ENCODE measurements at regions not wholly inside any gene's neighbourhood (a gene's known extent, or its start where the extent isn't known, plus 50 kb on each side); places are given as distances from the start of the nearest gene placed in this dataset.

- H3K27ac ChIP-seq (ENCODE audit: extremely low read depth, low read depth, low read length) = no peak overlapping the region
- TF ChIP-seq, protein P1, sequence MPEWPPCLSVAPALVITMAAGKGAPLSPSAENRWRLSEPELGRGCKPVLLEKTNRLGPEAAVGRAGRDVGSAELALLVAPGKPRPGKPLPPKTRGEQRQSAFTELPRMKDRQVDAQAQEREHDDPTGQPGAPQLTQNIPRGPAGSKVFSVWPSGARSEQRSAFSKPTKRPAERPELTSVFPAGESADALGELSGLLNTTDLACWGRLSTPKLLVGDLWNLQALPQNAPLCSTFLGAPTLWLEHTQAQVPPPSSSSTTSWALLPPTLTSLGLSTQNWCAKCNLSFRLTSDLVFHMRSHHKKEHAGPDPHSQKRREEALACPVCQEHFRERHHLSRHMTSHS (tag by site-specific recombination; IDR thresholded peaks at IDR 0.05) = no peak
- TF ChIP-seq BCL11B (tag by site-specific recombination; IDR thresholded peaks at IDR 0.05; ENCODE audit: low read depth) = no peak
- no peak for TF ChIP-seq ZFP41 (tag by site-specific recombination; IDR thresholded peaks at IDR 0.05; ENCODE audit: borderline replicate concordance)
- 0 out of 2 replicates have a peak, but pooled peaks have one; percentile 25 for TF ChIP-seq PRDM10 (tag by site-specific recombination; IDR thresholded peaks at IDR 0.05)
- no peak for TF ChIP-seq ZNF354C (tag by site-specific recombination; IDR thresholded peaks at IDR 0.05; ENCODE audit: borderline replicate concordance, low read depth)
- no peak overlapping the region for H3K4me3 ChIP-seq (ENCODE audit: low read depth, low read length)
- H3K9me3 ChIP-seq (ENCODE audit: control insufficient read depth, insufficient read depth, low read depth, low read length) = no peaks in the 10 kb centered on the region
- no peaks in the 10 kb centered on the region for H3K4me1 ChIP-seq (ENCODE audit: control insufficient read depth, insufficient read depth, low read length)
- H3K36me3 ChIP-seq (ENCODE audit: control insufficient read depth in 2 of 2, insufficient read depth in 1 of 2, low read length in 2 of 2) = no peaks in the 10 kb centered on the region
- CTCF ChIA-PET = no interaction called here
- POLR2A ChIA-PET = no interaction called here
Measured at GRCh38 chr2:204473224-204473623, 72.1 kb upstream of the PARD3B start.

- no peak overlapping the region for H3K27ac ChIP-seq (ENCODE audit: extremely low read depth, low read depth, low read length)
- H3K4me1 ChIP-seq (ENCODE audit: control insufficient read depth, insufficient read depth, low read length) = no peaks in the 10 kb centered on the region
- H3K36me3 ChIP-seq (ENCODE audit: control insufficient read depth in 2 of 2, insufficient read depth in 1 of 2, low read length in 2 of 2) = no peaks in the 10 kb centered on the region
- no peak overlapping the region for H3K4me3 ChIP-seq (ENCODE audit: low read depth, low read length)
- H3K9me3 ChIP-seq (ENCODE audit: control insufficient read depth, insufficient read depth, low read depth, low read length) = no peaks in the 10 kb centered on the region
- TF ChIP-seq ZNF548 (tag by site-specific recombination; IDR thresholded peaks at IDR 0.05) = no peak
- no peak for TF ChIP-seq GLI4 (tag by site-specific recombination; IDR thresholded peaks at IDR 0.05)
- no peak for TF ChIP-seq ZIC2 (tag by site-specific recombination; IDR thresholded peaks at IDR 0.05)
- ChIA-PET CTCF (interaction anchor here (0.6 kb wide), 1 partner anchor 146 kb away, joined by 3 read pairs; no protein-coding TSS in a partner anchor), POLR2A (no interaction called here)
Measured at GRCh38 chr2:204475399-204475798, 69.9 kb upstream of the PARD3B start.

GRCh38 chr2:204477358-204477950 lies 67.8 kb upstream of the PARD3B start:
- H3K36me3 ChIP-seq (ENCODE audit: control insufficient read depth in 2 of 2, insufficient read depth in 1 of 2, low read length in 2 of 2) = no peaks in the 10 kb centered on the region
- no peak for TF ChIP-seq ZNF629 (tag by site-specific recombination; IDR thresholded peaks at IDR 0.05)
- TF ChIP-seq ZNF398 (tag by site-specific recombination; IDR thresholded peaks at IDR 0.05) = no peak
- TF ChIP-seq SCRT1 (tag by site-specific recombination; IDR thresholded peaks at IDR 0.05; ENCODE audit: borderline replicate concordance) = no peak
- TF ChIP-seq ZSCAN30 (tag by site-specific recombination; IDR thresholded peaks at IDR 0.05) = no peak
- no peak for TF ChIP-seq SP7 (tag by site-specific recombination; IDR thresholded peaks at IDR 0.05)
- TF ChIP-seq ZFHX2 (tag by site-specific recombination; conservative IDR thresholded peaks at IDR 0.05) = no peak
- TF ChIP-seq, protein P2, sequence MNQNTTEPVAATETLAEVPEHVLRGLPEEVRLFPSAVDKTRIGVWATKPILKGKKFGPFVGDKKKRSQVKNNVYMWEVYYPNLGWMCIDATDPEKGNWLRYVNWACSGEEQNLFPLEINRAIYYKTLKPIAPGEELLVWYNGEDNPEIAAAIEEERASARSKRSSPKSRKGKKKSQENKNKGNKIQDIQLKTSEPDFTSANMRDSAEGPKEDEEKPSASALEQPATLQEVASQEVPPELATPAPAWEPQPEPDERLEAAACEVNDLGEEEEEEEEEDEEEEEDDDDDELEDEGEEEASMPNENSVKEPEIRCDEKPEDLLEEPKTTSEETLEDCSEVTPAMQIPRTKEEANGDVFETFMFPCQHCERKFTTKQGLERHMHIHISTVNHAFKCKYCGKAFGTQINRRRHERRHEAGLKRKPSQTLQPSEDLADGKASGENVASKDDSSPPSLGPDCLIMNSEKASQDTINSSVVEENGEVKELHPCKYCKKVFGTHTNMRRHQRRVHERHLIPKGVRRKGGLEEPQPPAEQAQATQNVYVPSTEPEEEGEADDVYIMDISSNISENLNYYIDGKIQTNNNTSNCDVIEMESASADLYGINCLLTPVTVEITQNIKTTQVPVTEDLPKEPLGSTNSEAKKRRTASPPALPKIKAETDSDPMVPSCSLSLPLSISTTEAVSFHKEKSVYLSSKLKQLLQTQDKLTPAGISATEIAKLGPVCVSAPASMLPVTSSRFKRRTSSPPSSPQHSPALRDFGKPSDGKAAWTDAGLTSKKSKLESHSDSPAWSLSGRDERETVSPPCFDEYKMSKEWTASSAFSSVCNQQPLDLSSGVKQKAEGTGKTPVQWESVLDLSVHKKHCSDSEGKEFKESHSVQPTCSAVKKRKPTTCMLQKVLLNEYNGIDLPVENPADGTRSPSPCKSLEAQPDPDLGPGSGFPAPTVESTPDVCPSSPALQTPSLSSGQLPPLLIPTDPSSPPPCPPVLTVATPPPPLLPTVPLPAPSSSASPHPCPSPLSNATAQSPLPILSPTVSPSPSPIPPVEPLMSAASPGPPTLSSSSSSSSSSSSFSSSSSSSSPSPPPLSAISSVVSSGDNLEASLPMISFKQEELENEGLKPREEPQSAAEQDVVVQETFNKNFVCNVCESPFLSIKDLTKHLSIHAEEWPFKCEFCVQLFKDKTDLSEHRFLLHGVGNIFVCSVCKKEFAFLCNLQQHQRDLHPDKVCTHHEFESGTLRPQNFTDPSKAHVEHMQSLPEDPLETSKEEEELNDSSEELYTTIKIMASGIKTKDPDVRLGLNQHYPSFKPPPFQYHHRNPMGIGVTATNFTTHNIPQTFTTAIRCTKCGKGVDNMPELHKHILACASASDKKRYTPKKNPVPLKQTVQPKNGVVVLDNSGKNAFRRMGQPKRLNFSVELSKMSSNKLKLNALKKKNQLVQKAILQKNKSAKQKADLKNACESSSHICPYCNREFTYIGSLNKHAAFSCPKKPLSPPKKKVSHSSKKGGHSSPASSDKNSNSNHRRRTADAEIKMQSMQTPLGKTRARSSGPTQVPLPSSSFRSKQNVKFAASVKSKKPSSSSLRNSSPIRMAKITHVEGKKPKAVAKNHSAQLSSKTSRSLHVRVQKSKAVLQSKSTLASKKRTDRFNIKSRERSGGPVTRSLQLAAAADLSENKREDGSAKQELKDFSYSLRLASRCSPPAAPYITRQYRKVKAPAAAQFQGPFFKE (tag by site-specific recombination; IDR thresholded peaks at IDR 0.05; ENCODE audit: borderline replicate concordance) = no peak

More at GRCh38 chr2:204477358-204477950, 67.8 kb upstream of the PARD3B start:
- Histone ChIP-seq H3K4me1 (ENCODE audit: control insufficient read depth, insufficient read depth, low read length) (no peaks in the 10 kb centered on the region), H3K27ac (ENCODE audit: extremely low read depth, low read depth, low read length) (no peak overlapping the region), H3K4me3 (ENCODE audit: low read depth, low read length) (no peak overlapping the region), H3K9me3 (ENCODE audit: control insufficient read depth, insufficient read depth, low read depth, low read length) (no peaks in the 10 kb centered on the region)
- POLR2A ChIA-PET = no interaction called here
- CTCF ChIA-PET = no interaction called here

Data from HEK293 (cell line).